ENCODE measurements at regions not wholly inside any gene's neighbourhood (a gene's known extent, or its start where the extent isn't known, plus 50 kb on each side); places are given as distances from the start of the nearest gene placed in this dataset.
"Not testable (repeated sequence)": the region's sequence is repeated elsewhere in the genome, so short reads cannot be mapped to it uniquely, and the experiment has no call there.

GRCh38 chrX:2640436-2641150 lies 50.5 kb upstream of the CD99 start:
- DNase-seq (ENCODE audit: low read depth) = no peak

- DNase-seq (ENCODE audit: low read depth) = no peak
Measured at GRCh38 chrX:2638279-2638678, 52.8 kb upstream of the CD99 start.

GRCh38 chrX:2635342-2635741 lies 55.8 kb upstream of the CD99 start:
- no peak for DNase-seq (ENCODE audit: low read depth)

GRCh38 chrX:2632533-2633504 lies 58.3 kb upstream of the CD99 start:
- no peak for DNase-seq (ENCODE audit: low read depth)

GRCh38 chrX:2631743-2632532 lies 59.2 kb upstream of the CD99 start:
- no peak for DNase-seq (ENCODE audit: low read depth)

GRCh38 chrX:2630935-2631742 lies 60.0 kb upstream of the CD99 start:
- not testable (repeated sequence) for DNase-seq (ENCODE audit: low read depth)

GRCh38 chrX:2630008-2630934 lies 60.8 kb upstream of the CD99 start:
- DNase-seq (ENCODE audit: low read depth) = not testable (repeated sequence)

GRCh38 chrX:2629316-2630007 lies 61.6 kb upstream of the CD99 start:
- no peak for DNase-seq (ENCODE audit: low read depth)

- DNase-seq (ENCODE audit: low read depth) = no peak
Measured at GRCh38 chrX:2628751-2629315, 62.3 kb upstream of the CD99 start.

GRCh38 chrX:2627272-2627867 lies 63.7 kb upstream of the CD99 start:
- no peak for DNase-seq (ENCODE audit: low read depth)

GRCh38 chrX:2626750-2627149 lies 64.3 kb upstream of the CD99 start:
- DNase-seq (ENCODE audit: low read depth) = no peak

GRCh38 chrX:2620576-2620975 lies 70.5 kb upstream of the CD99 start:
- no peak for DNase-seq (ENCODE audit: low read depth)

GRCh38 chrX:2618516-2618915 lies 72.6 kb upstream of the CD99 start:
- DNase-seq (ENCODE audit: low read depth) = no peak

- no peak for DNase-seq (ENCODE audit: low read depth)
Measured at GRCh38 chrX:2614911-2615310, 76.2 kb upstream of the CD99 start.

GRCh38 chrX:2610246-2611170 lies 80.6 kb upstream of the CD99 start:
- no peak for DNase-seq (ENCODE audit: low read depth)

- DNase-seq (ENCODE audit: low read depth) = no peak
Measured at GRCh38 chrX:2609431-2610238, 81.5 kb upstream of the CD99 start.
